COLO668 (cell line): ENCODE measurements at regions not wholly inside any gene's neighbourhood (a gene's known extent, or its start where the extent isn't known, plus 50 kb on each side); places are given as distances from the start of the nearest gene placed in this dataset.
"Not testable (repeated sequence)": the region's sequence is repeated elsewhere in the genome, so short reads cannot be mapped to it uniquely, and the experiment has no call there.

Source experiments
- DNase-seq: peaks from one replicate; lab custom pipeline; 2025; ENCODE audit not compliant: unreplicated experiment; lab: John Stamatoyannopoulos, UW

DNA sequence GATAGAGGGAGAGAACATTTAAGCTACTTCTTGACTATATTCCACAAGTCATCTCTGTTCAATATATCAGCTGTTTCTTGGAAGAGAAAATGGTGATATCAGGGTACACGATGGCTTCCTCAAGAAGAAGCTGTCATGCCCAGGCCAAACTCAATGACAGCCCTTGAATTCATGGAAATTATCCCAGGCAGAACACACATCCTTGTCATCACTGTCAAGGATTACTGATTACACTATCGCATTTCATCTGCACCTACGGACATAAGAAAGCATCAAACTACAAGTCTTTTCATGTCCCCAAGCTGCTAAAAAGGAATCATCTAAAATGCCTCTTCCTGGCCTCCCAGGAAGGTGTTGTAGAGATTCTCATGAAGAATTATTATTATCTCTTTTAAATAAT is 165.2 kb upstream of the SLC7A11 start:
- no peak for DNase-seq

DNA sequence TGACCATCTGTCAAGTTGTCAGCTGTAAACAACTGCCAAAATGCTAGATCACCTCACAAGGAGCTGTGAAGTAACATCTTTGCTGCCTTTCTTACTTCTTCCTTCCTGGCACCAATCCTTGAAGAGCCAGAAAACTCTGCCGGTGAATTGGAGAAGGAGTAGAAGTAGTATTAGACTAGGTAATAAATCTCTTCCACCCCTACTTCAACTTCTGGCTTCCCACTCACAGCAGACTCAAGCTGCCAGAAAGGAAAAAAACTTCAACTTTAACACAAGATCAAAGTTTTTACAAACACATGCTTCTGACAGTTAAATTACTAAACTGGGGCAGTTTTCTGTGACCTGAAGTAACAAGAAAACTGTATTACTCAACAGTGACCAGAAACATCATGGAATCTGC is 164.7 kb upstream of the SLC7A11 start:
- DNase-seq: no peak

DNA sequence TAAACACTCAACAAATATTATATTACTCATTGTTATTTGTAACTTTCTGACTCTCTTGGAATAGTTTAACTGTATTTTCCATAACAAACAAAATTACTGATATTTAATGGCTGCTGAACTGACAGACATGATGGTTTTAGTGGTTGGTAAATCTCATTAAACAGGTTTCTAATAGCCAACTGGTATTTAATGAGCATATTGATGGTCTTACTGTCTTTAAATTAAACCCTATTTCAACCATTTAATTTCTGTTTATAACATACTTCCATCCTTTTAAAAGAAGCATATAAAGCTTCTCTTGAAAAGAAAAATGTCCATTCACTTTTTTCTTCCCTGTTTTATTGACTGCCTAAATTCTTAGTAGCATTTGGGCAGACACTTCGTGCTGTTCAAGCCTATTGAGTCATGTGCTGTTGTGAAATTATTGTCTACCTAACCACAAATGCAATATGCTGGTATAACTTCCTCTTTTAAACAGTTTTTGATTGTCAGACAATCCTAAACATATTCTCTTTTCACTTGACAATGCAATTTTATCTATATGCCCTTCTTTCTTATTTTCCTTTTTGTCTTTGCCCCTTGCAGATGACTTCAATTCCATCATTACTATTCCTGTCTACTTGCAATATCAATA is 163.9 kb upstream of the SLC7A11 start:
- no peak for DNase-seq

DNA sequence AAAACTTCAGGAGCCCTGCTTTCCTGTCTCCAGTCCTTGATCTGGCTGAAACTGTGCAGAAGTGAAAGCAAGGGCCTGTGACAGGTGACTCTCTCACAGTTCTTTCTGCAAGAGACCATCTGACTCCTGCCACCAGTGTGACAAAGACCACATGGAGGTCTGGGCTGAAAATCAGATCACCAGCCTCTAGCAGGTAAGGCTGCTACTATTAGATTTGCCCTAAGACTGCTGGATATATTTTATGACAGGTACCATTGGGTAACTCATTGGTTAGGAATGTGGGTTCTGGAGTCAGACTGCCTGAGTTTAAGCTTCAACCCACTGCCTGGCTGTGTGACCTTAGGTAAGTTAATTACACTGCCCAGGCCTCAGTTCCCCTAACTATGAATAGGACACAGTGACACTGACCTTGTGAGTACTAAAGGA is 163.3 kb upstream of the SLC7A11 start:
- no peak for DNase-seq

DNA sequence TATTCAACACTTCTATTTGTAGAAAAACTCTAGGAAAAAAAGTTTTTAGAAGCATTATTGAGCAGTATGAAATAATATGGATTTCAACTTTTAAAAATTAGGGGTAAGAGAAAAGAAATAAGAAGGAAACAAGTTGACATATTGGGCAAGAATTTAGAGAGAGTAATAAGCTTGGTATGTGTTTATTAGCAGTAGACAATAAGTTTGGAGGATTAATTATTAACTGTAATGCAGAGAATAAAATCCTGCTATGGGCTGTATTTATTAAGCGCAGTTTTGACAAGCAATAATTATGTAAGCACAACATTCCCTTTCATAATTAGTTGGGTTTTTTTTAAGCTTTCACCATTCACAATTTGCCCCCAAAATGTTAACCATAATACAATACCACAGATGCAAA is 162.7 kb upstream of the SLC7A11 start:
- no peak for DNase-seq

DNA sequence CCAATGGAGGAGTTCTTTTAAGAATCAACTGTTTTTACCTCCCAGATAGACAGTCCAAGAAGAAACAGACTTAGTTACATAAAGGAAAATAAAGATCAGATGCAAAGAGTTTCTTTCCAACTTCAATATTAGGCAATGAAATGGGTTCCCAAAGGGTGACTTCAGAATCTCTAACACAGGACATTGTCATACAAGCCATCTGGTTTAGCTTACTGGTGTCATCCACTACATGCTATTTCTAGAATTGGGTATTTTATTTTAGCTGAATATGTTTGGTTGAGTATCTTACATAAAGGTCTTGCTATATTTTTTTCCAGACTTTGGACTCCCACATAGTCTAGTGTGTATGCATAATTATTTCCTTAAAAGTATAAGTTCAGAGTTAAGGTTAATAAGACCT is 162.1 kb upstream of the SLC7A11 start:
- DNase-seq: no peak

DNA sequence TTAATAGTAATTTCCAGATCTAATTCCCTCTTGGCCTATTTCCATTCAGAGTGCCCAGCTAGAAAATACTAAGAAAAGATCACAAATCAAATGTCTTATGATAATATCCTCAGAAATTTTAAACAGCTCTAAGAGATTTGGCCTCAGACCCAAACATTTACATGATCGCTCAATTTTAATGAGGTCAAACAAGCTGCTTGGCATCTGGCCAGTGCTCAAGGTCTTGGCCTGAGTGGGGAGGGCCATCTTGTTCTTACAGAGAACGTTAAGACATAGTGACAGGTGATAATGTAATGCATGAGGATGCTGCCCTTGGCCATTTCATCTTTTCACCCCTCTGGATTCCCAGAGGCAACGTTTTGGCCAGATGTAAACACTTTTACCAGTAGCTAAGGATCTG is 159.2 kb upstream of the SLC7A11 start:
- DNase-seq: no peak

DNA sequence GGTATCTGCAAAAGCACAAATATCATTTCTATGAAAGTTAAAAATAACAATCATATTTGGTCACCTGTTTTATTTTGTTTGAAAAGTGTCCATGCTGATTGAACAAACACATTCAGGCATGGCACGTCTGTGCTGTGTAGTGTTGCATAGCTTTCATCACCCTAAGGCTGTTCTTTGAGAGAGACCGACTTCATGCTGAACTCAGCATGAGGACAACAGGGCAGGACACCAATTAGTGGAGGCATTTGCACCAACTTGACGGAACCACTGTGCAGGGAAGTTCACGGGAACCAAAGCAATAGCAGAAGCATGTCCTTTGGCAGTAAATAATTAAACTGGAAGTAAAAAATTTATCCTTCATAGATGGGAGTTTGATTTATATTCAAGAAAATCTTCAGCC is 158.4 kb upstream of the SLC7A11 start:
- no peak for DNase-seq

DNA sequence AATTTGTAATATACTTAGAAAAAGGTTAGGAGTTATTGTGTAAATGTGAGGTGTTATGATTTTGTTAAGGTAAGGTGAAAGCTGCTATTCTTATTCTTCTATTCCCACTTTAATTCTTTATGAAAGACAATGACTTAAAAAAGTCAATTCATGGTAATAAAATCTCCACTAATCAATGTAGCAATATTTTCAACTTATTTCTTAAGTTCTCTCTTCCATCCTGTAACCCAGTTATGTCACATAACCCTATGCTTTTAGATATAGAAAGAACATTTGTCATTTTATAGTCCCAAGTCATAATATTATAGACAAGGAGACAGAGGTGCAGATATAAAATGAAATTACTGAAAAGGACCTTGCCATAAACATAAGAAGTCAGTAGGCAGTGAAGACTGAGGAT is 157.9 kb upstream of the SLC7A11 start:
- DNase-seq: no peak

DNA sequence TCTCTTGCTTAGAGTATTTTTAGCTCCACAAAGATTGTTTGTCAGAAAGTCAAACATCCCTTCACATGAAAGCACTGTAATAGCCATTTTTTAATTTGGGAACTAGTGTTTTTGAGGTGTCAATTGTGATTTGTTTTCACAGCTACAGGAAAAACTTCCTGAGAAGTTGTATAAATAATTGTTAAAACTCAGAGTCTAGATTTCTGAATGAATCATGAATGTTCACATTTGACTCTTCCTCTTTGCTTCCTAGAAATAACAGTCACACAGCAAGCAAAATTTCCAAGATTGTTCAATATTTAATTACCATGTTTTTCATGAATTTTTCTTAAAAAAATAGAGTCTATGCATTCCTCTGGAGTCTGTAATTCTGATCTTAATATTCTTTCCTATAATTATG is 156.9 kb upstream of the SLC7A11 start:
- DNase-seq: no peak

DNA sequence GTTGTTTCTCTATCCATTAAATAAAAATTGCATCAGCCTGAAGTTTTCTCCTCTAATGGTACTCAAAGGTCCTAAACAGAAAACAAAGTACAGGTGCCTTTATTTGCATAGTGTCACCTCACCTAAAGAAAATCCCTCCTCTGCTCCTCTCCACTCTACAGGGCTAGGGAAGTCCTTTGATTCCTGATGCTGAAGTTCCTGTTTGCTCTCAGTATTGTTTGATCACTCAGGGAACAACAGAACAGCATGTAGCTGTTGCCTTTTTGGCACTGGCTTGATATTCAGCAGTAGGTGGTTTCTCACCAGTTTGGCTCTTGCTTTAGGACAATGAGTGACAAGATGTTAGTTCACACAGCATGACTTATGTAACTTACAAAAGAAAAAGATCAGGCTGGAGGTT is 156.2 kb upstream of the SLC7A11 start:
- peak; percentile 44 for DNase-seq

DNA sequence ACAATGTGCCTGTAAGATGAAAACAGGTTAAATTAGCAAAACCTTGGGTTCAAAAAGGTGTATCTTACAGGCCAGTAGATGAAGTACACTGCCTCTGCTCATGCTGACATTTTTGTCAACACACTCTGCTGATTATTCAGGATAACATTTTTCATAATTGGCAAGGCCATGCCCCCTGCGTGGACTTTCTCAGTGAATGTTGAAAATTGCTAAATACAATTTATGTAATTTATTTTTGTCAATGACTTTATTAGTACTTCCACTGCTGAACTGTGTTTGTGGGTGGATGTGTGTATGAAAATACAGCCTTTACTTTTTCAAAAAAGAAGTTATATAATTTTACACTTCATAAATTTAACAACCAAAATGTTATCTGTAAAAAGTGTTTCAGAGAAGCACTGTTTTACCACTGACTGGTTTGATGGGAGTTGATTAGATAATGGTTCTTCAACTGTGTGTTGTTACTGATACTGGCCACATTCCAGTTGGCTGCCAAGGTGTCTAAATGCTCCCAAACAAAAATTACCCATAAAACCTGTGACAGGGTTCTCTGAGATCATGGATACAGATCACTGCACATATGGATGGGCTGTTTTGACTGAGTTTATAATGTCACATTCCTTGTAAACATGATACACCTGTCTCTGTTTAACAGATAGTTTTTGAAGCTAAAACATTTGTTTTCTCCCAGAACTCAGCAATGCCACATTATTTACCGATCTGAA is 151.9 kb upstream of the SLC7A11 start:
- no peak for DNase-seq

DNA sequence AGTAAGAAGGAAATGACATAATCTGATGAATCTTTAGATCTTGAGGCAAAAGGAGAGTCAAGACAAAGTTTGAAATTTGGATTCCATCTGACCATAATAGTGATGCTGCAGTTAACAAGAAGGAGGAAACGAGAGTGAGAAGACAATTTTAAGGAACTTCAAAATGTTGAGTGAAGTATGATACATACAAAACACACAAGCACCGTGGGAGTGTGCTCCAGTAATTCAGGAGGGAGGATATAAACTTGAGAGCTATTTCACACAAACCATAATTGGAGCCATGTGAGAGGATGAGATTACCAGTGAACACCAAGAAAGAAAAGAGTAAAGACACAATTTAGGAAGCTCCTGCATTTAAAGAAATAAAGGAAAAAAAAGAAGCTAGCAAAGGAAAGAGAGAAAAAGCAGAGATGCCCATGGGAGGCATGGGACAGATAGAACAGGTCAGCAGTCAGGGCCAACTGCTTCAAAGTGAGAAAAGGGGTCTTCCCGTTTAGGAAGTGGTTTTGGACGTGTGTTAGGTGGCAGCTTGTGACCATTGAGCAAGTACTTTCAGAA is 150.7 kb upstream of the SLC7A11 start:
- DNase-seq: no peak

DNA sequence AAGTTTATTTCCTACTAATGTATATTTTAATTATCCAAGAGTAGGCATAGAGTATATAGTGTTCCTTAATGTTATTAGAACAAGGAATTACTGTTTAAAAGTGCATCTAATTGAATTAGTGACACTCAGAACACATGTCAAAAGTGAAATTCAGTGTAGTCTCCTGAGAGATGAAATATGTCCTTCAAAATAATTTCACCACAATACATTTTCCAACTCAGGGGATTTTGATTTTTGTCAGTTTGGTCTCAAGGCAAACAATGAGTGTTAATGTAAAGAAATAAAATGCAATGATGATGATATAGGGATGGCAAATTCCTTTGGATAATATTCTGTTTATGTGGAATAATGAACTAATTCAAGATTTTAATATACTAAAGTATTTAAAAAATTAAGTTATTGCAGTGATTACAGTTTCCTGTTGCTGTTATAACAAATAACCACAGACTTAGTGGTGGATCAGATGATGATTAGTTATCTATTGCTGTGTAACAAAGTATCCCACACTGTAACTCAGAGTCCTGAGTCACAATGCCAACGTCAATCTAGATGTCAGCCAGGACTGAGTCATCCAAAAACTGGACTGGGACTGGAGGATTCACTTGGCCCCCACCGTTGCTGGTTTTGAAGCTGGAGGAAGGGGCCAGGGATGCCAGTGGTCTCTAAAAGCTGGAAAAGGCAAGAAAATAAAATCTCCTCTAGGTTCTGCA is 148.0 kb upstream of the SLC7A11 start:
- no peak for DNase-seq

DNA sequence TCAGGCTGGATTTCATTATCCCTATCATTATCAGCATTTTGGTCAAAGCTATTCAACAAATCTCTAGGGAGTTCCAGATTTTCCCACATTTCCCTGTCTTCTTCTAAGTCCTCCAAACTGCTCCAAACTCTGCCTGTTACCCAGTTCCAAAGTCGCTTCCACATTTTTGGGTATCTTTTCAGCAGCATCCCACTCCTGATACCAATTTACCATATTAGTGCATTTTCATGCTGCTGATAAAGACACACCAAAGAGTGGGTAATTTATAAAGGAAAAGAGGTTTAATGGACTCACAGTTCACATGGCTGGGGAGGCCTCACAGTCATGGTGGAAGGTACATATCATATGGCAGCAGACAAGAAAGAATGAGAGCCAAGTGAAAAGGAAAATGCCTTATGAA is 132.8 kb upstream of the SLC7A11 start:
- DNase-seq: no peak

DNA sequence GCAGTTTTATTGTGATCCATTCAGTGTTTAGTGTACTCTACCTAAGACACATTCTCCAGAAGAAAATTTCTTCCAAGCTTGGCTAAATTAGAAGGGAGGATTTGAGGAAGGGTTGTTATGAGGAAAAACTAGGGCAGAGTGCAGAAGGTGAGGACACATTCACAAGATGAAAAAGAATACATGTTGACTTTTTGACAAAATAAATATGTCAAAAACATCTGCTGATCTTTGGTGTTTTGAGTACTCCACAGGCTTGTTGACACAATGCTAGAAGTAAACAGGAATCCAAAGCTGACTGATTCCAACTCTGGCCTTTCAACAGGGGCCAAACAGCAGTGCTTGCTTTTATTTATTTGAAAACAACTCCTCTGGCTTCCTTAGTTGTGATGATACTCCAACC is 125.8 kb upstream of the SLC7A11 start:
- no peak for DNase-seq

DNA sequence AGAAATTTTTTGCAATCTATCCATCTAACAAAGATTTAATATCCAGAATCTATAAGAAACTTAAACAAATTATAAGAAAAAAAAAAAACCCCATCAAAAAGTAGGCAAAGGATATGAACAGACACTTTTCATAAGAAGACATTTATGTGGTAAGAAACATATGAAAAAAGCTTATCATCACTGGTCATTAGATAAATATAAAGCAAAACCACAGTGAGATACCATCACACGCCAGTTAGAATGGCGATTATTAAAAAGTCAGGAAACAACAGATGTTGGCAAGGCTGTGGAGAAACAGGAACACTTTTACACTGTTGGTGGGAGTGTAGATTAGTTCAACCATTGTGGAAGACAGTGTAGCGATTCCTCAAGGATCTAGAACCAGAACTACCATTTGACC is 110.3 kb upstream of the SLC7A11 start:
- DNase-seq: not testable (repeated sequence)

DNA sequence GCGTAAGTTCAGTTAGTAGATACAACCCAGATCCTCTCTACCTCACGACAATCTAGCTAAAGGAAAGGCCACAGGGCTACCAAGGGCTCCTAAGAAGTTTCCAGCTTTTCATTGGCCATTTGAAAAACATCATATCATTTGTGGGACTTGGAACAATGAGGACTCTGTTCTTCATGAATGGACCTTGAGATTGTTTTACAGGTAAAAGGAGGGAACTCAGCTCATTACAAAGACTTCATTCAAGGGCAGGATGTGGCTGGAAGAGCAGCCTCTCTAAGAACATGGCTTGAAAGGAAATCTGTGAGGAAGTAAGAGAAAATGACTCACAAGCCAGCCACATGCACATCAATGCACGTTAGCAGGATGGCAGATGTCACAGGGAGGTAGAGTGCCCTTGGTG is 105.9 kb upstream of the SLC7A11 start:
- DNase-seq: no peak

DNA sequence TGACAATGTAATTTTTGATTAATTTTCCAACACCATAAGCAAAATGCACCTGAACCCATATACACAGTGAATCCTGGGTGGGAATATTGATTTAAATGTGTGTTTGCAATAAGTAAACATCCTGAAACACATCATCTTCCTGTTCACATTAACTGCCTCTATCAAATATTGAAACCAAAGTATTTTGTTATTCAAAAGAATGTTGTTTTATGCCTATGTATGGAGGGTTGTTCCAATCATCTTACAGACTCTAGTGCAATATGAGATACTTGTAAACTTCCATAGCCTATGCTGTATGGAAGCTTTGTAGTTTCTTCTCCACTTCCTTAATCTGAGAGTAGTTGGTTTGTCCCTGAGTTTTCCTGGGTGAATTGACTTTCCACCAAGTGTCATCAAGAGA is 105.4 kb upstream of the SLC7A11 start:
- DNase-seq: no peak

DNA sequence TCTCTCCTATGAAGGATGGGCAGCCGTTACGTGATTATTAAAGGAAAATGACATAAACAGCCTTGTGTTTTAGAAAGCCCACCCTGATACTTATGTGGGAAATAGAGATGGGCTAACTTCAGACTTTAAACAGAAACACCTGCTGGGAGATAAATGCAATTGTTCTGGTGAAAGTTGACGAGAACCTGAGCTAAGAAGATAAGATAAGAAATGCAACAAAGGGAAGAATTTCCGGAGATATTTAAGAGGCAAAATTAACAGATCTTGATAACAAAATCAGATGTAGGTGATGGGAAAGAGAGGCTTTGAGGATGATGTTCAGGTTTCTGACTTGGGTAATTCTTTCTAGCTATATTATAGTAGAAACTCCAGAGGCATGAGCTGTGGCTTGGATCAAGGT is 102.7 kb upstream of the SLC7A11 start:
- no peak for DNase-seq

DNA sequence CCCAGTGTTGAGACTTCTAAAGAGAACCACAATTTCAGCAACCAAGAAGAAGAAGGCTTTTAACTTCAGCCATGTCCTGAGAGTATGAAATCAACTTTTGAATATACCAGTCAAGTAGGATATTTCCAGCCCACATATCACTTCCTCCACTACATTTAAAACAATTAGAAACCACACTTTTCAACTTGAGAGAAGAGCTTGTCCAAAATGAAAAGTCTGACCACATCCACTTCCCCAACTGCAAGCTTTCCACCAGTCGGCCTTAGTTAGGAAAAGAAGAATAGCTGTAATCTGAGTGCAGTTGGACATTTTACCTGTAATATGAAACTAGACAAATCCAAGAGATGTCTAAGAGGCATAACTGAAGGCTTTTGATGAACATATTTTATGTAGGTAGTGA is 101.9 kb upstream of the SLC7A11 start:
- no peak for DNase-seq

DNA sequence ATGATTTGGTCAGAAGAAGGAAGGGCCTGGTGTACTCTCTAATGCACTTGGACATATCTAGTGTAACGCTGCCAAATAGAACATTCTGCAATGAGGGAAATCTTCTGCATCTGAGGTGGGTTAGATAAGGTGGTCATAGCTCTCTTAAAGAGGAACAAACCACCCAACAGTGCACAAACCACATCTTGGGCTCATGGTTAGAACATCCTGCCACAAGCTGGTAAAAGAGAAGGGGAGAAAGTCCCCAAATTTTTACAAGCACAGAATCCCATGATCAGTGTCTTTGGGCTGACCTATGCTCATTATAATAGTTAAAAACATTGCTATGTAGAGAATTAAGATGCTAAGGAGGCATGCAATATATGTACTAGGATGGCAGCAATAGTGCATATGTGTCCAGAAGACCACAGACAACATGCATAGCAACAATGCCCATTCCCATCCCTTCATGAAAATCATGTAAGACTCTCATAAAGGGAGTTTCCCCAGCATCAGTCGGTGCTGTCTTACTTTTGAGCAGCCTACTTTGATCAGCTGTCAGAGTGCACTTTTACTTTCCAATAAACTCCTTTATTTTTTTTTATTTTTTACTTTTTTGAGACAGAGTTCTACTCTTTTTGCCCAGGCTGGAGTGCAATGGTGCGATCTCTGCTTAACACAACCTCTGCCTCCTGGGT is 99.7 kb upstream of the SLC7A11 start:
- no peak for DNase-seq
